PC-9 (cell line): ENCODE measurements at regions not wholly inside any gene's neighbourhood (a gene's known extent, or its start where the extent isn't known, plus 50 kb on each side); places are given as distances from the start of the nearest gene placed in this dataset.

Experiments used
- BruUV-seq: library from RNA; stranded (reverse); fragments of 400-500 nt; replicated peaks from 2 replicates; lab custom pipeline; 2021; lab: Mats Ljungman, UMichigan
- CTCF ChIA-PET: fragments of 300-600 bp; sonication (Branson Sonifier 250); formaldehyde crosslinking; loops from one replicate; lab custom pipeline; 2022; ENCODE audit warnings: antibody characterized with exemption; lab: Charles Lee
- POLR2A ChIA-PET: fragments of 300-600 bp; sonication (Branson Sonifier 250); formaldehyde crosslinking; loops from one replicate; lab custom pipeline; 2022; ENCODE audit warnings: antibody characterized with exemption; ENCODE audit not compliant: unreplicated experiment; lab: Charles Lee
- DNase-seq, 2 experiments: peaks; one replicate each; pipeline versions ENCODE4 v3.0.0 to v3.0.0-alpha.2; 2015 to 2022; ENCODE audit warnings: mixed read lengths in 1 of 2
- H2AFZ ChIP-seq: fragments of 200-600 bp; sonication (generic); 2 replicates; pipeline ENCODE4 v1.8.1; 2017; ENCODE audit warnings: antibody characterized with exemption
- H3F3A ChIP-seq: fragments of 200-600 bp; sonication (generic); 2 replicates; pipeline ENCODE4 v1.8.1; 2017; ENCODE audit warnings: antibody characterized with exemption, mild to moderate bottlenecking, low read depth; ENCODE audit not compliant: insufficient read depth
- H3K27ac ChIP-seq: fragments of 200-600 bp; sonication (generic); 2 replicates; pipeline ENCODE4 v1.6.1; 2016; ENCODE audit warnings: mixed run types
- H3K27me3 ChIP-seq: fragments of 200-600 bp; sonication (generic); 2 replicates; pipeline ENCODE4 v1.6.1; 2016; ENCODE audit warnings: low read depth, mixed run types; ENCODE audit not compliant: insufficient read depth
- H3K36me3 ChIP-seq: fragments of 200-600 bp; sonication (generic); 2 replicates; pipeline ENCODE4 v1.6.1; 2016; ENCODE audit warnings: low read depth, mixed run types
- H3K4me1 ChIP-seq: fragments of 200-600 bp; sonication (generic); replicated peaks from 2 replicates; pipeline ENCODE4 v1.6.1; 2016; ENCODE audit warnings: mixed run types; ENCODE audit not compliant: insufficient read depth
- H3K4me2 ChIP-seq: fragments of 200-600 bp; sonication (generic); 2 replicates; pipeline ENCODE4 v1.6.1; 2017; ENCODE audit warnings: mixed run types
- H3K4me3 ChIP-seq: fragments of 200-600 bp; sonication (generic); 2 replicates; pipeline ENCODE4 v1.6.1; 2016; ENCODE audit warnings: mixed run types
- H3K79me2 ChIP-seq: fragments of 200-600 bp; sonication (generic); 2 replicates; pipeline ENCODE4 v1.6.1; 2017; ENCODE audit warnings: low read depth, mixed run types
- H3K9me2 ChIP-seq: fragments of 200-600 bp; sonication (generic); 2 replicates; pipeline ENCODE4 v1.8.1; 2017; ENCODE audit warnings: mild to moderate bottlenecking; ENCODE audit not compliant: insufficient read depth
- H3K9me3 ChIP-seq: fragments of 200-600 bp; sonication (generic); 2 replicates; pipeline ENCODE4 v1.8.1; 2016; ENCODE audit warnings: low read depth; ENCODE audit not compliant: insufficient read depth
- H4K20me1 ChIP-seq: fragments of 200-600 bp; sonication (generic); 2 replicates; pipeline ENCODE4 v1.8.1; 2017; ENCODE audit not compliant: insufficient read depth
- CTCF ChIP-seq: fragments of 200-600 bp; sonication (generic); conservative IDR thresholded peaks from 2 replicates; pipeline ENCODE4 v1.6.1; 2017; ENCODE audit warnings: mixed run types, antibody characterized with exemption, mild to moderate bottlenecking, moderate library complexity
- EZH2 ChIP-seq: fragments of 200-600 bp; sonication (generic); IDR thresholded peaks from 2 replicates; pipeline ENCODE4 v1.8.0; 2017; ENCODE audit warnings: antibody characterized with exemption, low read depth
- intact Hi-C: fragments of 100-400 bp; cut with micrococcal nuclease; formaldehyde crosslinking; loops from one replicate; pipeline ENCODE4 v1.10.0; 2022; ENCODE audit not compliant: unreplicated experiment

GRCh38 chr1:168881656-168882260, 152.8 kb upstream of the DPT start:
- no TSS peak for BruUV-seq
- Histone ChIP-seq H3K4me3 (no peak overlapping the region), H3F3A (peaks cover 21% of the 10 kb centered on the region), H2AFZ (no peak overlapping the region), H3K4me2 (no peak overlapping the region), H3K27ac (no peak overlapping the region), H3K9me3 (no peaks in the 10 kb centered on the region), H3K9me2 (no peaks in the 10 kb centered on the region), H4K20me1 (no peaks in the 10 kb centered on the region), H3K79me2 (no peaks in the 10 kb centered on the region), H3K27me3 (no peaks in the 10 kb centered on the region), H3K4me1 (peaks cover 32% of the 10 kb centered on the region), H3K36me3 (no peaks in the 10 kb centered on the region)
- no peak for DNase-seq
- TF ChIP-seq EZH2 (no peak), CTCF (no peak)
- ChIA-PET POLR2A (interaction anchor here (0.7 kb wide), 1 partner anchor 253 kb away, joined by 7 read pairs; no protein-coding TSS in a partner anchor), CTCF (no interaction called here)
- intact Hi-C loops, result no loop called here

- no peaks in the 10 kb centered on the region for H3F3A ChIP-seq
- TF ChIP-seq EZH2, result no peak
- no peak for TF ChIP-seq CTCF
- H2AFZ ChIP-seq, result no peak overlapping the region
- no peaks in the 10 kb centered on the region; the same call in 1 of the 2 replicates for H3K9me2 ChIP-seq
- ChIA-PET CTCF (no interaction called here), POLR2A (no interaction called here)
- intact Hi-C loops, result no loop called here
- no peaks in the 10 kb centered on the region for H3K27me3 ChIP-seq
- H3K27ac ChIP-seq, result no peak overlapping the region
- DNase-seq, result no peak
- BruUV-seq, result no TSS peak
- H3K4me3 ChIP-seq, result no peak overlapping the region
- no peaks in the 10 kb centered on the region for H4K20me1 ChIP-seq
- no peaks in the 10 kb centered on the region for H3K79me2 ChIP-seq
- no peaks in the 10 kb centered on the region for H3K9me3 ChIP-seq
- no peaks in the 10 kb centered on the region for H3K36me3 ChIP-seq
- H3K4me1 ChIP-seq, result no peaks in the 10 kb centered on the region
- no peak overlapping the region for H3K4me2 ChIP-seq
Observed at GRCh38 chr1:168887381-168887780, 158.4 kb upstream of the DPT start.

GRCh38 chr1:168888418-168888817, 159.4 kb upstream of the DPT start:
- no peaks in the 10 kb centered on the region for H3K27me3 ChIP-seq
- no peaks in the 10 kb centered on the region for H4K20me1 ChIP-seq
- H3K4me2 ChIP-seq, result no peak overlapping the region
- no peaks in the 10 kb centered on the region for H3K79me2 ChIP-seq
- H3K4me3 ChIP-seq, result no peak overlapping the region
- no peaks in the 10 kb centered on the region for H3K36me3 ChIP-seq
- H3K4me1 ChIP-seq, result no peaks in the 10 kb centered on the region
- BruUV-seq, result no TSS peak
- no peaks in the 10 kb centered on the region for H3F3A ChIP-seq
- CTCF ChIA-PET, result no interaction called here
- POLR2A ChIA-PET, result no interaction called here
- TF ChIP-seq CTCF, result no peak
- TF ChIP-seq EZH2, result no peak
- intact Hi-C loops, result no loop called here
- H3K27ac ChIP-seq, result no peak overlapping the region
- H3K9me3 ChIP-seq, result no peaks in the 10 kb centered on the region
- H2AFZ ChIP-seq, result no peak overlapping the region
- no peak for DNase-seq
- no peaks in the 10 kb centered on the region; the same call in 1 of the 2 replicates for H3K9me2 ChIP-seq
